HCT116 (cell line): ENCODE measurements at regions not wholly inside any gene's neighbourhood (a gene's known extent, or its start where the extent isn't known, plus 50 kb on each side); places are given as distances from the start of the nearest gene placed in this dataset.

Source experiments
- ATAC-seq: fragments of 200-7000 bp; cut with Tn5 transposase; 2 replicates; pipeline ENCODE4 v1.9.1; 2020; ENCODE audit warnings: mild to moderate bottlenecking, moderate library complexity
- BruUV-seq: library from RNA; stranded (reverse); fragments of 400-500 nt; replicated peaks from 2 replicates; lab custom pipeline; 2021; lab: Mats Ljungman, UMichigan
- CTCF ChIA-PET: fragments of 300-600 bp; sonication (Branson Sonifier 250); formaldehyde crosslinking; loops from one replicate; lab custom pipeline; 2021; ENCODE audit warnings: antibody characterized with exemption; lab: Charles Lee
- POLR2A ChIA-PET: fragments of 300-600, 350-600 bp; sonication (Branson Sonifier 250); formaldehyde crosslinking; loops from one replicate; lab custom pipeline; 2021; ENCODE audit warnings: antibody characterized with exemption; lab: Charles Lee
- RAD21 ChIA-PET, 2 experiments: fragments of 300-600 bp; sonication (Branson Sonifier 250); formaldehyde crosslinking; loops; one replicate each; lab custom pipeline; 2023; ENCODE audit warnings: low total read pairs in 2 of 2; ENCODE audit not compliant: uncharacterized antibody in 2 of 2, unreplicated experiment in 2 of 2, low non-redundant PET in 1 of 2; lab: Charles Lee
- DNase-seq: peaks from one replicate; pipeline ENCODE4 v3.0.0-alpha.2; 2010; ENCODE audit warnings: low read depth, low spot score
- H2AFZ ChIP-seq: fragments of 200-600 bp; shearing (Covaris generic), sonication (generic); 2 replicates; pipeline ENCODE4 v1.6.1; 2017; ENCODE audit warnings: low read depth, mixed run types, mixed read lengths, antibody characterized with exemption, low read length; ENCODE audit not compliant: poor library complexity, severe bottlenecking
- H3K27ac ChIP-seq: 2 replicates; pipeline ENCODE4 v1.5.1; 2012; ENCODE audit warnings: low read depth, low read length
- H3K27me3 ChIP-seq: fragments of 200-600 bp; sonication (generic); 2 replicates; pipeline ENCODE4 v1.6.1; 2016; ENCODE audit warnings: mixed run types, low read length, mixed read lengths; ENCODE audit not compliant: insufficient read depth
- H3K36me3 ChIP-seq, 2 experiments: fragments of 200-500 bp in 1 of 2; fragments of 200-600 bp in 1 of 2; sonication (Bioruptor generic) in 1 of 2; sonication (generic) in 1 of 2; 2 replicates each; pipeline versions ENCODE4 v1.5.1 to v1.6.1; 2014 to 2016; ENCODE audit warnings: low read length in 2 of 2, inconsistent platforms in 1 of 2, mixed read lengths in 1 of 2, mixed run types in 1 of 2; ENCODE audit not compliant: insufficient read depth in 2 of 2, control insufficient read depth in 1 of 2
- H3K4me1 ChIP-seq, 2 experiments: fragments of 200-600 bp in 1 of 2; sonication (generic) in 1 of 2; 2 replicates each; pipeline versions ENCODE4 v1.5.1 to v1.6.1; 2012 to 2017; ENCODE audit warnings: low read length in 2 of 2, inconsistent platforms in 1 of 2, mild to moderate bottlenecking in 1 of 2, mixed read lengths in 1 of 2, mixed run types in 1 of 2, moderate library complexity in 1 of 2; ENCODE audit not compliant: insufficient read depth in 2 of 2, control insufficient read depth in 1 of 2
- H3K4me2 ChIP-seq: fragments of 200-600 bp; sonication (generic); 2 replicates; pipeline ENCODE4 v1.6.1; 2017; ENCODE audit warnings: mixed run types, low read length, mixed read lengths
- H3K4me3 ChIP-seq, 2 experiments: fragments of 200-600 bp in 1 of 2; sonication (generic) in 1 of 2; replicated peaks in 1 of 2; 2 replicates each; pipeline ENCODE4 v1.5.1; 2011 to 2016; ENCODE audit warnings: low read length in 2 of 2, control low read depth in 1 of 2, low read depth in 1 of 2, mild to moderate bottlenecking in 1 of 2, mixed read lengths in 1 of 2, mixed run types in 1 of 2
- H3K79me2 ChIP-seq: fragments of 200-600 bp; sonication (generic); 2 replicates; pipeline ENCODE4 v1.6.1; 2017; ENCODE audit warnings: mild to moderate bottlenecking, mixed run types, low read length, moderate library complexity, mixed read lengths; ENCODE audit not compliant: insufficient read depth
- H3K9ac ChIP-seq: fragments of 200-600 bp; sonication (generic); 2 replicates; pipeline ENCODE4 v1.6.1; 2016; ENCODE audit warnings: low read length, mixed read lengths
- H3K9me2 ChIP-seq: fragments of 200-600 bp; sonication (generic), shearing (Covaris generic); 2 replicates; pipeline ENCODE4 v1.6.1; 2017; ENCODE audit warnings: mixed run types, mild to moderate bottlenecking, moderate library complexity; ENCODE audit not compliant: insufficient read depth
- H3K9me3 ChIP-seq, 2 experiments: fragments of 200-500 bp in 1 of 2; fragments of 200-600 bp in 1 of 2; sonication (Bioruptor generic) in 1 of 2; sonication (generic) in 1 of 2; 2 replicates each; pipeline ENCODE4 v1.6.1; 2014 to 2017; ENCODE audit warnings: low read length in 2 of 2, mixed read lengths in 2 of 2, inconsistent platforms in 1 of 2, low read depth in 1 of 2, mild to moderate bottlenecking in 1 of 2, mixed run types in 1 of 2, moderate library complexity in 1 of 2; ENCODE audit not compliant: control insufficient read depth in 1 of 2, insufficient read depth in 1 of 2
- H4K20me1 ChIP-seq: fragments of 200-600 bp; sonication (generic), shearing (Covaris generic); 2 replicates; pipeline ENCODE4 v1.6.1; 2017; ENCODE audit warnings: mixed run types, mild to moderate bottlenecking, moderate library complexity; ENCODE audit not compliant: insufficient read depth
- CBX3 ChIP-seq: IDR thresholded peaks from 2 replicates; pipeline ENCODE4 v1.6.1; 2012; ENCODE audit warnings: low read depth
- CEBPB ChIP-seq: IDR thresholded peaks from 2 replicates; pipeline ENCODE4 v1.6.1; 2012; ENCODE audit warnings: low read depth
- EGR1 ChIP-seq: IDR thresholded peaks from 2 replicates; pipeline ENCODE4 v1.6.1; 2012; ENCODE audit warnings: low read depth
- ELF1 ChIP-seq: IDR thresholded peaks from 2 replicates; pipeline ENCODE4 v1.6.1; 2012; ENCODE audit warnings: low read depth, borderline replicate concordance
- EZH2 ChIP-seq: fragments of 200-600 bp; sonication (generic); IDR thresholded peaks from 2 replicates; pipeline ENCODE4 v1.6.1; 2017; ENCODE audit warnings: antibody characterized with exemption, mixed run types
- EZH2phosphoT487 ChIP-seq: fragments of 200-600 bp; IDR thresholded peaks from 2 replicates; pipeline ENCODE4 v1.6.1; 2018; ENCODE audit warnings: antibody characterized with exemption, borderline replicate concordance
- JUND ChIP-seq: IDR thresholded peaks from 2 replicates; pipeline ENCODE4 v1.6.1; 2012
- MAX ChIP-seq: IDR thresholded peaks from 2 replicates; pipeline ENCODE4 v1.6.1; 2012
- POLR2AphosphoS5 ChIP-seq: IDR thresholded peaks from 2 replicates; pipeline ENCODE4 v1.6.1; 2011; ENCODE audit warnings: mild to moderate bottlenecking, low read depth, low read length, moderate library complexity
- RAD21 ChIP-seq: IDR thresholded peaks from 2 replicates; pipeline ENCODE4 v1.6.1; 2012; ENCODE audit warnings: low read depth, mild to moderate bottlenecking
- REST ChIP-seq: IDR thresholded peaks from 2 replicates; pipeline ENCODE4 v1.6.1; 2012; ENCODE audit warnings: low read depth
- SIN3A ChIP-seq: IDR thresholded peaks from 2 replicates; pipeline ENCODE4 v1.6.1; 2012; ENCODE audit warnings: low read depth
- TCF7L2 ChIP-seq: IDR thresholded peaks from 2 replicates; pipeline ENCODE4 v1.7.0; 2011; ENCODE audit warnings: borderline replicate concordance, inconsistent platforms; ENCODE audit not compliant: insufficient read depth, insufficient read length; ENCODE audit errors: extremely low read depth
- YY1 ChIP-seq: IDR thresholded peaks from 2 replicates; pipeline ENCODE4 v1.6.1; 2011; ENCODE audit warnings: low read length, low read depth, moderate library complexity, mild to moderate bottlenecking; ENCODE audit not compliant: insufficient replicate concordance; ENCODE audit errors: extremely low read depth
- ZFX ChIP-seq: fragments of 450-650 bp; IDR thresholded peaks from 2 replicates; pipeline ENCODE4 v1.6.1; 2017
- ZNF274 ChIP-seq: fragments of 200-500 bp; sonication (Bioruptor generic); IDR thresholded peaks from 2 replicates; pipeline ENCODE4 v1.6.1; 2014; ENCODE audit warnings: mild to moderate bottlenecking, low read depth, low read length, inconsistent platforms
- intact Hi-C: fragments of 100-400 bp; cut with micrococcal nuclease; formaldehyde crosslinking; loops from 2 replicates; pipeline ENCODE4 v1.10.0; 2022

GRCh38 chr7:136502162-136502561, 366.3 kb upstream of the CHRM2 start:
- DNase-seq (no peak), ATAC-seq (no peak)
- H2AFZ ChIP-seq: no peak overlapping the region
- H3K79me2 ChIP-seq: no peaks in the 10 kb centered on the region
- ChIA-PET CTCF (no interaction called here), POLR2A (no interaction called here), RAD21 (no interaction called here)
- no peak overlapping the region for H3K9ac ChIP-seq
- no peaks in the 10 kb centered on the region for H3K9me2 ChIP-seq
- TF ChIP-seq EZH2 (no peak), RAD21 (no peak), TCF7L2 (no peak), POLR2AphosphoS5 (no peak), MAX (no peak), EGR1 (no peak)
- no peaks in the 10 kb centered on the region for H4K20me1 ChIP-seq
- no TSS peak for BruUV-seq
- intact Hi-C loops: no loop called here
- no peak overlapping the region for H3K27ac ChIP-seq
- H3K4me3 ChIP-seq: no peak overlapping the region
- H3K27me3 ChIP-seq: no peaks in the 10 kb centered on the region
- no peaks in the 10 kb centered on the region for H3K4me1 ChIP-seq
- no peaks in the 10 kb centered on the region for H3K9me3 ChIP-seq
- no peaks in the 10 kb centered on the region for H3K36me3 ChIP-seq
- no peak overlapping the region for H3K4me2 ChIP-seq

GRCh38 chr7:136501151-136501550, 367.3 kb upstream of the CHRM2 start:
- Histone ChIP-seq H3K4me2 (no peak overlapping the region), H3K36me3 (no peaks in the 10 kb centered on the region), H2AFZ (no peak overlapping the region), H3K79me2 (no peaks in the 10 kb centered on the region), H3K4me3 (no peak overlapping the region), H4K20me1 (no peaks in the 10 kb centered on the region), H3K27me3 (no peaks in the 10 kb centered on the region), H3K9ac (no peak overlapping the region), H3K4me1 (no peaks in the 10 kb centered on the region), H3K9me2 (no peaks in the 10 kb centered on the region), H3K9me3 (no peaks in the 10 kb centered on the region), H3K27ac (no peak overlapping the region)
- ATAC-seq: no peak
- POLR2A ChIA-PET: no interaction called here
- DNase-seq: no peak
- intact Hi-C loops: no loop called here
- CTCF ChIA-PET: no interaction called here
- no TSS peak for BruUV-seq
- RAD21 ChIA-PET: no interaction called here
- TF ChIP-seq YY1 (no peak), CBX3 (no peak), ZFX (no peak), ZNF274 (no peak), JUND (no peak), EZH2phosphoT487 (no peak), ELF1 (no peak), REST (no peak), CEBPB (no peak), SIN3A (no peak), MAX (no peak), RAD21 (no peak), POLR2AphosphoS5 (no peak)
